Ovary (tissue), 3 donors: ENCODE measurements at regions not wholly inside any gene's neighbourhood (a gene's known extent, or its start where the extent isn't known, plus 50 kb on each side); places are given as distances from the start of the nearest gene placed in this dataset.

ENCODE experiments used
- EP300 ChIP-seq: sonication (generic); formaldehyde crosslinking; IDR thresholded peaks from one replicate; pipeline ENCODE4 v1.6.1; 2017; ENCODE audit warnings: antibody characterized with exemption
- POLR2A ChIP-seq: fragments of 450-650 bp; IDR thresholded peaks from one replicate; pipeline ENCODE4 v1.6.1; 2017; ENCODE audit warnings: antibody characterized with exemption, mild to moderate bottlenecking, moderate library complexity
- TF ChIP-seq, protein P1 (sequence below), 3 donors: fragments of 450-650 bp in 2 of 3; fragments of 200-600 bp in 1 of 3; IDR thresholded peaks; one replicate each; pipeline versions ENCODE4 v1.5.1 to v1.8.0; 2016 to 2022; ENCODE audit warnings: antibody characterized with exemption in 3 of 3, mild to moderate bottlenecking in 1 of 3
- donor health status: DM: no; HTN: no; CAD: no.

- TF ChIP-seq, protein P1, sequence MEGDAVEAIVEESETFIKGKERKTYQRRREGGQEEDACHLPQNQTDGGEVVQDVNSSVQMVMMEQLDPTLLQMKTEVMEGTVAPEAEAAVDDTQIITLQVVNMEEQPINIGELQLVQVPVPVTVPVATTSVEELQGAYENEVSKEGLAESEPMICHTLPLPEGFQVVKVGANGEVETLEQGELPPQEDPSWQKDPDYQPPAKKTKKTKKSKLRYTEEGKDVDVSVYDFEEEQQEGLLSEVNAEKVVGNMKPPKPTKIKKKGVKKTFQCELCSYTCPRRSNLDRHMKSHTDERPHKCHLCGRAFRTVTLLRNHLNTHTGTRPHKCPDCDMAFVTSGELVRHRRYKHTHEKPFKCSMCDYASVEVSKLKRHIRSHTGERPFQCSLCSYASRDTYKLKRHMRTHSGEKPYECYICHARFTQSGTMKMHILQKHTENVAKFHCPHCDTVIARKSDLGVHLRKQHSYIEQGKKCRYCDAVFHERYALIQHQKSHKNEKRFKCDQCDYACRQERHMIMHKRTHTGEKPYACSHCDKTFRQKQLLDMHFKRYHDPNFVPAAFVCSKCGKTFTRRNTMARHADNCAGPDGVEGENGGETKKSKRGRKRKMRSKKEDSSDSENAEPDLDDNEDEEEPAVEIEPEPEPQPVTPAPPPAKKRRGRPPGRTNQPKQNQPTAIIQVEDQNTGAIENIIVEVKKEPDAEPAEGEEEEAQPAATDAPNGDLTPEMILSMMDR (IDR thresholded peaks at IDR 0.05), result no peak
- TF ChIP-seq EP300, result no peak
- TF ChIP-seq POLR2A, result no peak
Measured at GRCh38 chr5:158502686-158503085, 597.0 kb downstream of the EBF1 start.
